BJ (cell line): ENCODE measurements at regions not wholly inside any gene's neighbourhood (a gene's known extent, or its start where the extent isn't known, plus 50 kb on each side); places are given as distances from the start of the nearest gene placed in this dataset.

ENCODE experiments used
- CTCF ChIA-PET: fragments of 350-600 bp; formaldehyde crosslinking; extraction: SDS; loops from one replicate; lab custom pipeline; 2021; ENCODE audit warnings: antibody characterized with exemption, inconsistent platforms; lab: Yijun Ruan, JAX
- POLR2A ChIA-PET: fragments of 300-600 bp; sonication (Branson Sonifier 250); formaldehyde crosslinking; extraction: SDS; loops from one replicate; lab custom pipeline; 2021; ENCODE audit warnings: antibody characterized with exemption; lab: Charles Lee
- DNase-seq: peaks from one replicate; pipeline ENCODE4 v3.0.0-alpha.2; 2011; ENCODE audit warnings: low read depth
- H3K27me3 ChIP-seq: 2 replicates; pipeline ENCODE4 v1.6.0; 2011; ENCODE audit warnings: low read length; ENCODE audit not compliant: control insufficient read depth, insufficient read depth
- H3K36me3 ChIP-seq: 2 replicates; pipeline ENCODE4 v1.5.1; 2011; ENCODE audit warnings: low read length; ENCODE audit not compliant: control insufficient read depth, insufficient read depth
- H3K4me3 ChIP-seq: 2 replicates; pipeline ENCODE4 v1.5.1; 2011; ENCODE audit warnings: low read depth, mild to moderate bottlenecking, control low read depth, low read length
- TF ChIP-seq, protein P1 (sequence below): IDR thresholded peaks from 2 replicates; pipeline ENCODE4 v1.5.1; 2011; ENCODE audit warnings: low read depth, mild to moderate bottlenecking, control low read depth, inconsistent platforms, low read length, moderate library complexity; ENCODE audit not compliant: insufficient read depth

DNA sequence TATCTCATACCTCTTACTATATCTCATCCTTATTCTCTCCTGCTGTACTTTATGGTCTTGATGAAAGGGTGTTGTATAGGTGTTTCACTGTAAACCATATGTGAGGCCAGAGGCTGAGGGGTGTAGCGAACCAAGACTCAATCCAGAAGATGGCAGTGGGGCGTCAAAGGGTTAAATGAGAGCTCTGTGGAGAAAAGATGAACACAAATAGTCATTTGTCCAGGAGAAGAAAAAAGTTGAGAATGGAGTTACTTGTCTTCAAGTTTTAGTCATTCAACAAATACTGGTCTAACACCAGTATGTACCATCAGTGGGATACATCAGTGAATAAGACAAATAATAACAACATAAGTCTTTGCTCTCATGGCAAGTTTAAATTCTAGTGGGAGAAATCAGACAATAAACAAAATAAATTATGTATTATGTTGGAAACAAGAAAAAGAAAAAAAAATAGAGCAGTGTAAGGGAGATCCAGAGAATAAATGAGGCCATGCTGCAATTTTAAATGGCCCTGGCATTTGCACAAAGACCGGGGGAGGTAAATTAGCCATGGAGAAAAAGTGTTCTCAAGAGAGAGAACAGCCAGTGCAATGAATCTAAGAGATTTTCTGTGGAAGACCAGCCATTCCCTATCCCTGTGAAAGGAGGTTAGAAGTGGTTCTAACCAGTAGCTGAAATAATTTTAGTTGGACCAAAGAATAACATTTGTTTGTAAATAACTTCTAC, 77.0 kb upstream of the UMPS start:
- POLR2A ChIA-PET = no interaction called here
- Histone ChIP-seq H3K27me3 (peaks cover 2% of the 10 kb centered on the region), H3K4me3 (no peak overlapping the region), H3K36me3 (no peaks in the 10 kb centered on the region)
- CTCF ChIA-PET = interaction anchor here (0.7 to 0.8 kb wide), 2 partner anchors 42 to 92 kb away, joined by 3 to 4 read pairs; no protein-coding TSS in a partner anchor
- DNase-seq = no peak
- TF ChIP-seq, protein P1, sequence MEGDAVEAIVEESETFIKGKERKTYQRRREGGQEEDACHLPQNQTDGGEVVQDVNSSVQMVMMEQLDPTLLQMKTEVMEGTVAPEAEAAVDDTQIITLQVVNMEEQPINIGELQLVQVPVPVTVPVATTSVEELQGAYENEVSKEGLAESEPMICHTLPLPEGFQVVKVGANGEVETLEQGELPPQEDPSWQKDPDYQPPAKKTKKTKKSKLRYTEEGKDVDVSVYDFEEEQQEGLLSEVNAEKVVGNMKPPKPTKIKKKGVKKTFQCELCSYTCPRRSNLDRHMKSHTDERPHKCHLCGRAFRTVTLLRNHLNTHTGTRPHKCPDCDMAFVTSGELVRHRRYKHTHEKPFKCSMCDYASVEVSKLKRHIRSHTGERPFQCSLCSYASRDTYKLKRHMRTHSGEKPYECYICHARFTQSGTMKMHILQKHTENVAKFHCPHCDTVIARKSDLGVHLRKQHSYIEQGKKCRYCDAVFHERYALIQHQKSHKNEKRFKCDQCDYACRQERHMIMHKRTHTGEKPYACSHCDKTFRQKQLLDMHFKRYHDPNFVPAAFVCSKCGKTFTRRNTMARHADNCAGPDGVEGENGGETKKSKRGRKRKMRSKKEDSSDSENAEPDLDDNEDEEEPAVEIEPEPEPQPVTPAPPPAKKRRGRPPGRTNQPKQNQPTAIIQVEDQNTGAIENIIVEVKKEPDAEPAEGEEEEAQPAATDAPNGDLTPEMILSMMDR = no peak

DNA sequence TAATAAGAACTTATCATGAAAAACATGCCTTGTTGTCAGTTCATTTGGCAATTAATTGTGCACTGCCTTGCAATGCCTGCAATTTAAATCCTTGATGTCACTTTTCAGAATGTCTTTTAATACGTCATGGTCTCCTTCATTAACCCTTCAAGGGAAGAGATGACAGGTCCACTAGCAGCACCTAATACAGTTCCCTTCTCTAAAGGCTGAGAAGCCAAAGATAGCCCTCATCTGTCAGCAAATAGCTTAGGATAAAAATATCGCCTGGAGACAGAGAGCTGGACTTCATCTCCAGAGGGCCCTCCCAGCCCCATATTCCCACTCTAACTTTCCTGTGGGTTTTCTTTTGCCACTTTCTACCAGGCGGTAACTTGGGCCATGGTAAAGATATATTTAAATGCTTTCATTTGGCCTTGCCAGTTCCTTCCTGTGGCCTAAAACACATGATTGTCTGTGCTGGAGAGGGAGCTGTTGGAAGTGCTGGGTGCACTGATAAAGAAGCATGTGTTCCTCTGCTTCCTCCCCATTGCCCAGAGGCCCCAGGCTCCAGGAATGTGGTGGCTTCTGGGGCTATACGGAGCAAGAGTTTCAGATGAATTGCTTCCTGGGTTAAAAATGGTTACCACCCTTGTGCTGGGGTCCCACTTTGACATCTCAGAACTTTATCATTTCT, 76.3 kb upstream of the UMPS start:
- TF ChIP-seq, protein P1 = no peak
- no peak overlapping the region for H3K4me3 ChIP-seq
- H3K27me3 ChIP-seq = peaks cover 2% of the 10 kb centered on the region
- no peaks in the 10 kb centered on the region for H3K36me3 ChIP-seq
- POLR2A ChIA-PET = no interaction called here
- CTCF ChIA-PET = interaction anchor here (0.7 to 1.3 kb wide), 3 partner anchors 42 to 93 kb away, joined by 3 to 4 read pairs (median 3); no protein-coding TSS in a partner anchor
- DNase-seq = no peak

GRCh38 chr3:124654470-124654845, 75.8 kb upstream of the UMPS start:
- POLR2A ChIA-PET = no interaction called here
- peaks cover 2% of the 10 kb centered on the region for H3K27me3 ChIP-seq
- H3K4me3 ChIP-seq = no peak overlapping the region
- no peak for DNase-seq
- CTCF ChIA-PET = interaction anchor here (0.8 to 1.3 kb wide), 2 partner anchors 43 to 89 kb away, joined by 3 read pairs; no protein-coding TSS in a partner anchor
- TF ChIP-seq, protein P1 = no peak
- H3K36me3 ChIP-seq = no peaks in the 10 kb centered on the region

DNA sequence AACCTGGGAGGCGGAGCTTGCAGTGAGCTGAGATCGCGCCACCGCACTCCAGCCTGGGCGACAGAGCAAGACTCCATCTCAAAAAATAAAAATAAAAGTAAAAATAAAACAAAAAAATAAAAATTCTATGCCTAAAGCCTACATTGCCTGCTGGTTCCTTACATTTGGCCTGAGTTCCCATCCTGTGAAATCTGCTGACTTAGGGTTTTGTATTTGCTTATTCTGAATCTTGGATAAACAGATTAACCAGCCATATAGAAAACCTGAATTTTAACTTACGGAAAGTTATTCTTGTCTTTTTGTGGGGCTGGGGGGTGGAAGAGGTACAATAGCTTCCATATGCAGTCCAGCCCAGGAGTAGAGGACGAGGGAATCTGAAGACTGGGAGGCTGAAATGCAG, 73.7 kb upstream of the UMPS start:
- H3K27me3 ChIP-seq = no peaks in the 10 kb centered on the region; the same call in 1 of the 2 replicates
- TF ChIP-seq, protein P1 = no peak
- ChIA-PET POLR2A (no interaction called here), CTCF (interaction anchor here (1.2 to 1.3 kb wide), 2 partner anchors 32 to 96 kb away, joined by 3 to 9 read pairs; no protein-coding TSS in a partner anchor)
- DNase-seq = no peak
- H3K36me3 ChIP-seq = no peaks in the 10 kb centered on the region
- H3K4me3 ChIP-seq = no peak overlapping the region

DNA sequence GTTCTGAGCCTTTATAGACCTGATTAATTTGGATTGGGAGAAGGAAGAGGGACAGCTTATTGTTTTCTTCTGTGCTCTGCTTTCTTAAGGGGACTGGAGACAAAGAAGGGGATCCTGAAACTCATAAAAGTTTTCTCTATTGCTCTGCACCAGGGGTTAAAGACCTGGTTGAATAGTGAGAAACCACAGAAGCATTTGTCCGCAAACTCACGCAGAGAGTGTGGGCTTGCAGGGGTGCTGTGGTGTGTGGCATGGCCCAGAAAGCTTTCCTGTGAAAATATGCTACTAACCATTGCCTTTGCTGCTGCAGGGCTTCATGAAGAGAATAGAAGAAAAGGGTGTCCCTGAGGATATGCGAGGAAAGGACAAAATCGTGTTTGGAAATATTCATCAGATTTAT, 73.1 kb upstream of the UMPS start:
- TF ChIP-seq, protein P1 = no peak
- DNase-seq = no peak
- no peak overlapping the region for H3K4me3 ChIP-seq
- ChIA-PET POLR2A (no interaction called here), CTCF (interaction anchor here (0.7 kb wide), 1 partner anchor 9 kb away, joined by 3 read pairs; no protein-coding TSS in a partner anchor)
- H3K36me3 ChIP-seq = no peaks in the 10 kb centered on the region
- H3K27me3 ChIP-seq = no peaks in the 10 kb centered on the region; the same call in 1 of the 2 replicates
